ENCODE measurements at regions not wholly inside any gene's neighbourhood (a gene's known extent, or its start where the extent isn't known, plus 50 kb on each side); places are given as distances from the start of the nearest gene placed in this dataset.

DNA sequence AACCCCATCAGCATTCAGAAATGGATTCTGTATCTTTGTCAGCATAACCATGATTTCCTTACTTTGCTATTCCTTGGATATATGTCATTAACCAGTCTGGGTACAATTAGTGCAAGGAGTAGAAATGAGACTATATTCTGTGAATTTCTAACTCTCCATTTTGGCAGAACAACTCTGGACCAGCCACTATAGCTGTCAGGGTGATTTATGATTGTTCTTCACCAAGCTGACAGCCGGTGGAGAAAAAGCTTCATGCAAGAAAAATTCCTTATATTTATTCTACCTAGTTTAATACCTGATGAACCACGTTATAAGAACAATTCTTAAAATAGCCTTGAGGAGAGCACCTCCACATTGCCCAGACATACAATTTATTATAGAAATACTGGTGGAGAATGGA, 431.2 kb upstream of the TCF4 start:
- CTCF ChIA-PET = interaction anchor here (1.5 kb wide), 1 partner anchor 28 kb away, joined by 3 read pairs; no protein-coding TSS in a partner anchor
- no peaks in the 10 kb centered on the region for H3K27me3 ChIP-seq (ENCODE audit: control insufficient read depth, insufficient read depth, low read length)
- H3K36me3 ChIP-seq (ENCODE audit: control insufficient read depth, insufficient read depth, low read length) = no peaks in the 10 kb centered on the region
- TF ChIP-seq CTCF (IDR thresholded peaks at IDR 0.05; ENCODE audit: insufficient read depth, low read depth, low read length) = no peak
- POLR2A ChIA-PET = no interaction called here
- no peak overlapping the region for H3K4me3 ChIP-seq (ENCODE audit: low read depth, low read length)
- DNase-seq (ENCODE audit: low read depth) = no peak

DNA sequence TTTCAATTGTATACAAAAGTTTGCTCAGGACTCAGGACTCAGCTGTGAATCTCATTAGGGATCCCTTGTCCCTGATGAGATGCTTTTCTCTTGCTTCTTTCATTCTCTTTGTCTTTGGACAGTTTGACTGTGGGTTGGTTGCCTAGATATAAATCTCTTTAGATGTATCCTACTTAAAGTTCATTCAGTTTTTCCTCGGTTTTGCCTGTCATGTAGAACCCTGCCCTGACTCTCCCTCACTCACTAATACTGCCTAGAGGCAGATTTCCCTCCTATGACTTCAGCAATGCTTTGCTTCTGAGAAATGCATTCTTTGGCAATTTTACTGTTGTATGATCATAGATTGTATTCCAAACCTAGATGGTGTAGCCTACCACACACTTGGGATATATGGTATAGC, 421.4 kb upstream of the TCF4 start:
- no peak for DNase-seq (ENCODE audit: low read depth)

GRCh38 chr18:56003720-56004088, 415.7 kb upstream of the TCF4 start:
- Histone ChIP-seq H3K36me3 (ENCODE audit: control insufficient read depth, insufficient read depth, low read length) (no peaks in the 10 kb centered on the region), H3K27me3 (ENCODE audit: control insufficient read depth, insufficient read depth, low read length) (no peaks in the 10 kb centered on the region), H3K4me3 (ENCODE audit: low read depth, low read length) (no peak overlapping the region)
- CTCF ChIA-PET = no interaction called here
- TF ChIP-seq CTCF (IDR thresholded peaks at IDR 0.05; ENCODE audit: insufficient read depth, low read depth, low read length) = no peak
- POLR2A ChIA-PET = no interaction called here
- DNase-seq (ENCODE audit: low read depth) = no peak

More for the DNA sequence above, 421.4 kb upstream of the TCF4 start:
- Histone ChIP-seq H3K4me3 (ENCODE audit: low read depth, low read length) (no peak overlapping the region), H3K27me3 (ENCODE audit: control insufficient read depth, insufficient read depth, low read length) (no peaks in the 10 kb centered on the region), H3K36me3 (ENCODE audit: control insufficient read depth, insufficient read depth, low read length) (no peaks in the 10 kb centered on the region)
- ChIA-PET CTCF (no interaction called here), POLR2A (no interaction called here)
- no peak for TF ChIP-seq CTCF (IDR thresholded peaks at IDR 0.05; ENCODE audit: insufficient read depth, low read depth, low read length)

- ChIA-PET POLR2A (no interaction called here), CTCF (interaction anchor here (0.6 kb wide), 1 partner anchor 73 kb away, joined by 3 read pairs; no protein-coding TSS in a partner anchor)
- DNase-seq (ENCODE audit: low read depth) = no peak
- no peak for TF ChIP-seq CTCF (IDR thresholded peaks at IDR 0.05; ENCODE audit: insufficient read depth, low read depth, low read length)
- Histone ChIP-seq H3K36me3 (ENCODE audit: control insufficient read depth, insufficient read depth, low read length) (no peaks in the 10 kb centered on the region), H3K27me3 (ENCODE audit: control insufficient read depth, insufficient read depth, low read length) (no peaks in the 10 kb centered on the region), H3K4me3 (ENCODE audit: low read depth, low read length) (no peak overlapping the region)
Measured at GRCh38 chr18:56003009-56003719, 415.2 kb upstream of the TCF4 start.

GRCh38 chr18:56001576-56001975, 413.6 kb upstream of the TCF4 start:
- DNase-seq (ENCODE audit: low read depth) = no peak
- TF ChIP-seq CTCF (IDR thresholded peaks at IDR 0.05; ENCODE audit: insufficient read depth, low read depth, low read length) = no peak
- H3K4me3 ChIP-seq (ENCODE audit: low read depth, low read length) = no peak overlapping the region
- ChIA-PET CTCF (interaction anchor here (0.9 kb wide), 1 partner anchor 70 kb away, joined by 4 read pairs; no protein-coding TSS in a partner anchor), POLR2A (no interaction called here)
- no peaks in the 10 kb centered on the region for H3K36me3 ChIP-seq (ENCODE audit: control insufficient read depth, insufficient read depth, low read length)
- H3K27me3 ChIP-seq (ENCODE audit: control insufficient read depth, insufficient read depth, low read length) = no peaks in the 10 kb centered on the region
